BJ (cell line): ENCODE measurements at regions not wholly inside any gene's neighbourhood (a gene's known extent, or its start where the extent isn't known, plus 50 kb on each side); places are given as distances from the start of the nearest gene placed in this dataset.

Source experiments
- CTCF ChIA-PET: fragments of 350-600 bp; formaldehyde crosslinking; extraction: SDS; loops from one replicate; lab custom pipeline; 2021; ENCODE audit warnings: antibody characterized with exemption, inconsistent platforms; lab: Yijun Ruan, JAX
- POLR2A ChIA-PET: fragments of 300-600 bp; sonication (Branson Sonifier 250); formaldehyde crosslinking; extraction: SDS; loops from one replicate; lab custom pipeline; 2021; ENCODE audit warnings: antibody characterized with exemption; lab: Charles Lee
- DNase-seq: peaks from one replicate; pipeline ENCODE4 v3.0.0-alpha.2; 2011; ENCODE audit warnings: low read depth
- H3K27me3 ChIP-seq: 2 replicates; pipeline ENCODE4 v1.6.0; 2011; ENCODE audit warnings: low read length; ENCODE audit not compliant: control insufficient read depth, insufficient read depth
- H3K36me3 ChIP-seq: 2 replicates; pipeline ENCODE4 v1.5.1; 2011; ENCODE audit warnings: low read length; ENCODE audit not compliant: control insufficient read depth, insufficient read depth
- H3K4me3 ChIP-seq: 2 replicates; pipeline ENCODE4 v1.5.1; 2011; ENCODE audit warnings: low read depth, mild to moderate bottlenecking, control low read depth, low read length
- TF ChIP-seq, protein P1 (sequence below): IDR thresholded peaks from 2 replicates; pipeline ENCODE4 v1.5.1; 2011; ENCODE audit warnings: low read depth, mild to moderate bottlenecking, control low read depth, inconsistent platforms, low read length, moderate library complexity; ENCODE audit not compliant: insufficient read depth

DNA sequence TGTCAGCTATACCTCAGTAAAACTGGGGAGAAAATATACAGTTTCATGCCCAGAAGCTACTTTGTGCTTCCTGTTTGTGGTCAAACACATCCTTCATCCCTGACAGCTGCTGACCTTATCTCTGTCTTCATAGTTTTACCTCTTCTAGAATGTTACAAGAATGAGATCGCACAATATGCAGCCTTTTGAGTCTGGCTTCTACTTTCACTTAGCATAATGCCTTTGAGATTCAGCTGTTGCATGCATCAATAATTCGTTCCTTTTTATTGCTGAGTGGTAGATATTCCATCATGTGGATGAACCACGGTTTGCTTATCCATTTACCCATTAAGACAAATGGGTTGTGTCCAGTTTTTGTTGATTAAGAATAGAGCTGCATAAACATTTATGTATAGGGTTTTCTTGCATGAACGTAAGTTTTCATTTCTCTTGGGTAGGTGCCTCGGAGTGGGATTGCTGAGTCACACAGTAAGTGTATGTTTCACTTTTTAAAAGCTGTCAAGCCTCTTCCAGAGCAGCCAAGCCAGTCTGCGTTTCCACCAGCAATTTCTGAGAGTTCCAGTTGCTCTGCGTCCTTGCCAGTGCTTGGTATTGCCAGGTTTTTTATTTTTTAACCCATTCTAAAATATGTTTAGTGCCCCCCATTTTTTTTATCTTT lies 86.6 kb upstream of the PAX1 start:
- DNase-seq = no peak
- ChIA-PET POLR2A (no interaction called here), CTCF (no interaction called here)
- H3K27me3 ChIP-seq = no peaks in the 10 kb centered on the region
- H3K36me3 ChIP-seq = no peaks in the 10 kb centered on the region
- TF ChIP-seq, protein P1, sequence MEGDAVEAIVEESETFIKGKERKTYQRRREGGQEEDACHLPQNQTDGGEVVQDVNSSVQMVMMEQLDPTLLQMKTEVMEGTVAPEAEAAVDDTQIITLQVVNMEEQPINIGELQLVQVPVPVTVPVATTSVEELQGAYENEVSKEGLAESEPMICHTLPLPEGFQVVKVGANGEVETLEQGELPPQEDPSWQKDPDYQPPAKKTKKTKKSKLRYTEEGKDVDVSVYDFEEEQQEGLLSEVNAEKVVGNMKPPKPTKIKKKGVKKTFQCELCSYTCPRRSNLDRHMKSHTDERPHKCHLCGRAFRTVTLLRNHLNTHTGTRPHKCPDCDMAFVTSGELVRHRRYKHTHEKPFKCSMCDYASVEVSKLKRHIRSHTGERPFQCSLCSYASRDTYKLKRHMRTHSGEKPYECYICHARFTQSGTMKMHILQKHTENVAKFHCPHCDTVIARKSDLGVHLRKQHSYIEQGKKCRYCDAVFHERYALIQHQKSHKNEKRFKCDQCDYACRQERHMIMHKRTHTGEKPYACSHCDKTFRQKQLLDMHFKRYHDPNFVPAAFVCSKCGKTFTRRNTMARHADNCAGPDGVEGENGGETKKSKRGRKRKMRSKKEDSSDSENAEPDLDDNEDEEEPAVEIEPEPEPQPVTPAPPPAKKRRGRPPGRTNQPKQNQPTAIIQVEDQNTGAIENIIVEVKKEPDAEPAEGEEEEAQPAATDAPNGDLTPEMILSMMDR = no peak
- H3K4me3 ChIP-seq = no peak overlapping the region

DNA sequence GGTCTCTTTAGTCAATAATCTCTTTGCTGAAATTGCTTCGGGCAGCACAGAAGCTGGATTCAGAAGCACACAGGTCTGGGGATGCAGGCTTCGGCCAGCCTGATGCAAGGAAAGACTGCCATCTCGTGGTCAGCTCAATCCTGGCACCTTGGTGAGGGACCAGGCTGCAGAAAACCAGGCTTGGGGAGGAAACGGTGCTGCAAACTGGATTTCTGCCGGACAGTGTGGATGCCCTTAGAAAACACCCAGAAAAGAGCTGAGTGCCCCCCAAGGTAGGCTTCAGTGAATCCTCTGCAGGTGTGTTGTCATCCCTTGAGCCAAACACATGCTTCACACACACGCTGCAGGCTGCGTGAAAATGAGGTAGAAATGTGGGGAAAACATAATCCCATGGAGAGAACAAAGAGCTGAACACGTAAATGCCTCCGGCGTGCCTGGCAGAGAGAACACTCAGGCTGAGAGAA lies 89.8 kb upstream of the PAX1 start:
- CTCF ChIA-PET = interaction anchor here (0.8 to 1.8 kb wide), 8 partner anchors 14 to 816 kb away, joined by 3 to 7 read pairs (median 4); no protein-coding TSS in a partner anchor
- H3K4me3 ChIP-seq = no peak overlapping the region
- DNase-seq = no peak
- TF ChIP-seq, protein P1 = peak; percentile 73
- H3K36me3 ChIP-seq = no peaks in the 10 kb centered on the region
- H3K27me3 ChIP-seq = no peaks in the 10 kb centered on the region
- POLR2A ChIA-PET = interaction anchor here (0.6 kb wide), 1 partner anchor 27 kb away, joined by 4 read pairs; no protein-coding TSS in a partner anchor

DNA sequence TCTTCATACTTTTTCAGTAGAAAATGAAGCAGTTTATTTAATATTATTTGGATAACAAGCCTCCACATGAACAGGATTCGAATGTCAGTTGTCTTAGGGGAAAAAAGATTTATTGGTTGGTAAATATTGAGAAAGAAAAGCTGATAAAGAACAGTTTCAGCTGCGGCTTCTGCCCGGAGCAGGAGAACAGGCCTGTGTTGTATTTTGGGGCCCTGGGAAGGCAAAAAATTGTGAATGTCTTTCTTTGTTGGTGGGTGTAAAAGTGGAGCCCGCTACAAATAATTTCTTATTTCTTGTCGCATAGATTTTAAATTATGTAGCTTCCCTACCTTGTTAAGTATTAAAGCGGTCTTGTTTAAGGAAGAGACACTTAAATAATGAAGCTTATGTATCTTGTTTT lies 90.5 kb upstream of the PAX1 start:
- no peaks in the 10 kb centered on the region for H3K27me3 ChIP-seq
- ChIA-PET CTCF (interaction anchor here (0.6 to 1.8 kb wide), 9 partner anchors 14 to 921 kb away, joined by 3 to 7 read pairs (median 4); no protein-coding TSS in a partner anchor), POLR2A (interaction anchor here (0.6 kb wide), 2 partner anchors 26 to 489 kb away, joined by 4 read pairs; no protein-coding TSS in a partner anchor)
- H3K36me3 ChIP-seq = no peaks in the 10 kb centered on the region
- DNase-seq = no peak
- H3K4me3 ChIP-seq = no peak overlapping the region
- TF ChIP-seq, protein P1 = no peak

DNA sequence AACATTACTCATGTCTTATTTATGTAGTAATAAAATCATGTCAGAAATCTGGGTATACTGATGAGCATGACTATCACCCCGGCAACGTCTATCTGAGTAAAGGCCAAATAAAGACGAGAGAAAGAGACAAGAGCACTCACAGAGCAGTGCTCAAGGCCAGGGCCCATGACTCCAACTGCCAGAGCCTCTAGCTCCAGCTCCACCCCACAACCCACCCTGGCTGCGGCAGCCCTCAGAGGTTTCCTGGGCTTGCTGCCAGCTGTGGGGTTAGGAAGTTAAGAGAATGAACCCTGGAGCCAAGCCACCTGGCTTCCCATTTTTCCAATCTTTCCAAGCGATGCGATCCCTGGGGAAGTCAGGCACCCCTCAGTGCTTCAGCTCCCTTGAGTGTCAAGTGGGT lies 92.0 kb upstream of the PAX1 start:
- POLR2A ChIA-PET = no interaction called here
- Histone ChIP-seq H3K4me3 (no peak overlapping the region), H3K27me3 (no peaks in the 10 kb centered on the region), H3K36me3 (no peaks in the 10 kb centered on the region)
- CTCF ChIA-PET = no interaction called here
- TF ChIP-seq, protein P1 = no peak
- DNase-seq = no peak

DNA sequence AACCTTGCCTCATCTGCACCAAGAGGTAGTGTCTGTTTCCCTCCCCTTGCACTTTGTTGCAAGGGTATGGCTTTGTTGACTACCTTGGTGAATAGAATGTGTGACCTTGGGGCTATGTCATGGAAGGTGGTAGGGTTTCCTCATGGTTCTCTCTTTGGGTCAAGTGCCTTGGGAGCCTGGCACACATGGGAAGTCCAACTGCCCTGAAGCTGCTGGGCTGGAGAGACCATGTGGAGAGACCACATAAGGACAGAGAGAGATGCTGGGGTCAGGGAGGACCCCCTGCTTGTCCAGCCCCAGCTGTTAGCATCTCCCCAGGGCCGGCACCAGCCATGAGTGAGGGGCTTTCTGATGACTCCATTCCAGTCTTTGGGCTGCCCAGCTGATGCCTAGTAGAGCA lies 95.5 kb upstream of the PAX1 start:
- CTCF ChIA-PET = no interaction called here
- no peak for DNase-seq
- Histone ChIP-seq H3K36me3 (no peaks in the 10 kb centered on the region), H3K27me3 (no peaks in the 10 kb centered on the region), H3K4me3 (no peak overlapping the region)
- POLR2A ChIA-PET = no interaction called here
- TF ChIP-seq, protein P1 = no peak
